IMR-90 (cell line): ENCODE measurements at regions not wholly inside any gene's neighbourhood (a gene's known extent, or its start where the extent isn't known, plus 50 kb on each side); places are given as distances from the start of the nearest gene placed in this dataset.

Source experiments
- BHLHE40 ChIP-seq: fragments of 150-350 bp; IDR thresholded peaks from 2 replicates; pipeline ENCODE4 v1.6.1; 2016; ENCODE audit warnings: mild to moderate bottlenecking, low read depth, low read length
- CEBPB ChIP-seq: IDR thresholded peaks from 2 replicates; pipeline ENCODE4 v1.6.1; 2012; ENCODE audit warnings: low read depth, low read length, improper control_type of control experiment
- FOS ChIP-seq: fragments of 150-350 bp; IDR thresholded peaks from 2 replicates; pipeline ENCODE4 v1.6.1; 2016; ENCODE audit warnings: low read depth, low read length
- MAFK ChIP-seq: IDR thresholded peaks from 2 replicates; pipeline ENCODE4 v1.6.1; 2012; ENCODE audit warnings: low read depth, low read length, improper control_type of control experiment
- NFE2L2 ChIP-seq: fragments of 150-350 bp; IDR thresholded peaks from 2 replicates; pipeline ENCODE4 v1.6.1; 2016; ENCODE audit warnings: low read depth, mild to moderate bottlenecking, low read length
- POLR2A ChIP-seq: IDR thresholded peaks from 2 replicates; pipeline ENCODE4 v1.6.1; 2012; ENCODE audit warnings: mild to moderate bottlenecking, low read depth, low read length
- RAD21 ChIP-seq: IDR thresholded peaks from 2 replicates; pipeline ENCODE4 v1.6.1; 2012; ENCODE audit warnings: low read length, improper control_type of control experiment
- RCOR1 ChIP-seq: IDR thresholded peaks from 2 replicates; pipeline ENCODE4 v1.6.1; 2012; ENCODE audit warnings: mild to moderate bottlenecking, low read length, improper control_type of control experiment; ENCODE audit not compliant: insufficient replicate concordance
- RFX5 ChIP-seq: IDR thresholded peaks from 2 replicates; pipeline ENCODE4 v1.8.0; 2012; ENCODE audit warnings: low read depth, mild to moderate bottlenecking, low read length, moderate library complexity
- SMC3 ChIP-seq: fragments of 150-350 bp; IDR thresholded peaks from 2 replicates; pipeline ENCODE4 v1.6.1; 2016; ENCODE audit warnings: low read depth, mild to moderate bottlenecking, antibody characterized with exemption, low read length, moderate library complexity
- TF ChIP-seq, protein P1 (sequence below): conservative IDR thresholded peaks from 2 replicates; pipeline ENCODE4 v1.5.1; 2012; ENCODE audit warnings: mild to moderate bottlenecking, low read depth, low read length, improper control_type of control experiment
- TF ChIP-seq, protein P2 (sequence below): fragments of 150-350 bp; IDR thresholded peaks from 2 replicates; pipeline ENCODE4 v1.6.1; 2017; ENCODE audit warnings: mild to moderate bottlenecking, antibody characterized with exemption, low read length, low read depth

DNA sequence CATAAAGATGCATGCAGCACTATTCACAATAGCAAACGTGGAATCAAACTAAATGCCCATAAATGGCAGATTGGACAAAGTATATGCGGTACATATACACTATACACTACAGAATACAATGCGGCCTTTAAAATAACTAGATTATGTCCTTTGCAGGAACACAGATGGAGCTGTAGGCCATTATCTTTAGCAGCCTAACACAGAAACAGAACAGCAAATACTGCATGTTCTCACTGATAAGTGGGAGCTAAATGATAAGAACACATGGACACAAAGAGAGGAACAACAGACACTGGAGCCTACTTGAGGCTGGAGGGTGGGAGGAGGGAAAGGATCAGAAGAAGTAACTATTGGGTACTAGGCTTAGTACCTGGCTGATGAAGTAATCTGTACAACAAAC is 758.2 kb downstream of the TLE1 start:
- TF ChIP-seq, protein P1, sequence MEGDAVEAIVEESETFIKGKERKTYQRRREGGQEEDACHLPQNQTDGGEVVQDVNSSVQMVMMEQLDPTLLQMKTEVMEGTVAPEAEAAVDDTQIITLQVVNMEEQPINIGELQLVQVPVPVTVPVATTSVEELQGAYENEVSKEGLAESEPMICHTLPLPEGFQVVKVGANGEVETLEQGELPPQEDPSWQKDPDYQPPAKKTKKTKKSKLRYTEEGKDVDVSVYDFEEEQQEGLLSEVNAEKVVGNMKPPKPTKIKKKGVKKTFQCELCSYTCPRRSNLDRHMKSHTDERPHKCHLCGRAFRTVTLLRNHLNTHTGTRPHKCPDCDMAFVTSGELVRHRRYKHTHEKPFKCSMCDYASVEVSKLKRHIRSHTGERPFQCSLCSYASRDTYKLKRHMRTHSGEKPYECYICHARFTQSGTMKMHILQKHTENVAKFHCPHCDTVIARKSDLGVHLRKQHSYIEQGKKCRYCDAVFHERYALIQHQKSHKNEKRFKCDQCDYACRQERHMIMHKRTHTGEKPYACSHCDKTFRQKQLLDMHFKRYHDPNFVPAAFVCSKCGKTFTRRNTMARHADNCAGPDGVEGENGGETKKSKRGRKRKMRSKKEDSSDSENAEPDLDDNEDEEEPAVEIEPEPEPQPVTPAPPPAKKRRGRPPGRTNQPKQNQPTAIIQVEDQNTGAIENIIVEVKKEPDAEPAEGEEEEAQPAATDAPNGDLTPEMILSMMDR = no peak
- TF ChIP-seq, protein P2, sequence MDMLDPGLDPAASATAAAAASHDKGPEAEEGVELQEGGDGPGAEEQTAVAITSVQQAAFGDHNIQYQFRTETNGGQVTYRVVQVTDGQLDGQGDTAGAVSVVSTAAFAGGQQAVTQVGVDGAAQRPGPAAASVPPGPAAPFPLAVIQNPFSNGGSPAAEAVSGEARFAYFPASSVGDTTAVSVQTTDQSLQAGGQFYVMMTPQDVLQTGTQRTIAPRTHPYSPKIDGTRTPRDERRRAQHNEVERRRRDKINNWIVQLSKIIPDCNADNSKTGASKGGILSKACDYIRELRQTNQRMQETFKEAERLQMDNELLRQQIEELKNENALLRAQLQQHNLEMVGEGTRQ = no peak
- TF ChIP-seq POLR2A = no peak
- no peak for TF ChIP-seq SMC3
- no peak for TF ChIP-seq FOS
- no peak for TF ChIP-seq RAD21
- TF ChIP-seq MAFK = no peak
- TF ChIP-seq BHLHE40 = no peak
- TF ChIP-seq CEBPB = no peak
- no peak for TF ChIP-seq RCOR1
- no peak for TF ChIP-seq RFX5
- no peak for TF ChIP-seq NFE2L2
